Left ventricle myocardium inferior (tissue), 1 donor: ENCODE measurements at regions not wholly inside any gene's neighbourhood (a gene's known extent, or its start where the extent isn't known, plus 50 kb on each side); places are given as distances from the start of the nearest gene placed in this dataset.

Experiments used
- DNase-seq: peaks from one replicate; pipeline ENCODE4 v3.0.0-alpha.2; 2020
- H3K27ac ChIP-seq: fragments of 200-600 bp; replicated peaks from 2 replicates; pipeline ENCODE4 v1.8.0; 2021
- H3K27me3 ChIP-seq: fragments of 200-600 bp; 2 replicates; pipeline ENCODE4 v1.8.0; 2021; ENCODE audit warnings: low read depth
- H3K36me3 ChIP-seq: fragments of 200-600 bp; 2 replicates; pipeline ENCODE4 v1.8.0; 2021
- H3K4me1 ChIP-seq: fragments of 200-600 bp; 2 replicates; pipeline ENCODE4 v1.8.0; 2021
- H3K4me3 ChIP-seq: fragments of 200-600 bp; 2 replicates; pipeline ENCODE4 v1.8.0; 2021; ENCODE audit warnings: mild to moderate bottlenecking, moderate library complexity
- H3K9me3 ChIP-seq: fragments of 200-600 bp; replicated peaks from 2 replicates; pipeline ENCODE4 v1.8.0; 2021
- intact Hi-C: fragments of 100-400 bp; cut with micrococcal nuclease; formaldehyde crosslinking; loops from one replicate; pipeline ENCODE4 v1.11.0; 2022
- TF ChIP-seq, protein P1 (sequence below): fragments of 200-600 bp; IDR thresholded peaks from 2 replicates; pipeline ENCODE4 v1.8.0; 2021; ENCODE audit warnings: antibody characterized with exemption, mild to moderate bottlenecking, borderline replicate concordance
- donor health status: DM: no; HTN: yes; CAD: no; lungs with severe emphysema.

- H3K4me3 ChIP-seq: no peak overlapping the region
- H3K27ac ChIP-seq: no peak overlapping the region
- H3K9me3 ChIP-seq: peaks cover 27% of the 10 kb centered on the region
- H3K4me1 ChIP-seq: no peaks in the 10 kb centered on the region
- TF ChIP-seq, protein P1, sequence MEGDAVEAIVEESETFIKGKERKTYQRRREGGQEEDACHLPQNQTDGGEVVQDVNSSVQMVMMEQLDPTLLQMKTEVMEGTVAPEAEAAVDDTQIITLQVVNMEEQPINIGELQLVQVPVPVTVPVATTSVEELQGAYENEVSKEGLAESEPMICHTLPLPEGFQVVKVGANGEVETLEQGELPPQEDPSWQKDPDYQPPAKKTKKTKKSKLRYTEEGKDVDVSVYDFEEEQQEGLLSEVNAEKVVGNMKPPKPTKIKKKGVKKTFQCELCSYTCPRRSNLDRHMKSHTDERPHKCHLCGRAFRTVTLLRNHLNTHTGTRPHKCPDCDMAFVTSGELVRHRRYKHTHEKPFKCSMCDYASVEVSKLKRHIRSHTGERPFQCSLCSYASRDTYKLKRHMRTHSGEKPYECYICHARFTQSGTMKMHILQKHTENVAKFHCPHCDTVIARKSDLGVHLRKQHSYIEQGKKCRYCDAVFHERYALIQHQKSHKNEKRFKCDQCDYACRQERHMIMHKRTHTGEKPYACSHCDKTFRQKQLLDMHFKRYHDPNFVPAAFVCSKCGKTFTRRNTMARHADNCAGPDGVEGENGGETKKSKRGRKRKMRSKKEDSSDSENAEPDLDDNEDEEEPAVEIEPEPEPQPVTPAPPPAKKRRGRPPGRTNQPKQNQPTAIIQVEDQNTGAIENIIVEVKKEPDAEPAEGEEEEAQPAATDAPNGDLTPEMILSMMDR: no peak
- H3K27me3 ChIP-seq: peaks cover 7% of the 10 kb centered on the region
- no peak for DNase-seq
- H3K36me3 ChIP-seq: no peaks in the 10 kb centered on the region
- intact Hi-C loops: no loop called here
Observed at GRCh38 chr1:208497866-208498541, 253.8 kb upstream of the PLXNA2 start.

DNA sequence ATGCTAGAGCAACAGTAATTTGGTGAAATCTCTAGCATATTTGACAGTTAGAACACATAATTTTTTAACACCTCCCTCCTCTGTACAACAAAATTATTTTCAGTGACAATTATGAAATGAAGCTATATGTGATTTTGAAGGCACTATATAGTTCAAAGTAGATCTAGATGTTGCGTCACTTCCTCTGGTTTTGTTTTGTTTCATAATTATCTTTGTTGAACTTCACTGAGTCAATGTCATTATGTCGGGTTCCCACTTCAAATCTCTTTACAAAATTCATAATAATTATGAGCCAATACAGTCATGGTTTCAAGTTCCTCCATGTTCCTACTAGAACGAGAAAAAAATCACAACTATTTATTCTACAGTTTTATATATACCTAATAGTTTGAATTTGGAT, 254.8 kb upstream of the PLXNA2 start:
- Histone ChIP-seq H3K4me3 (no peak overlapping the region), H3K27ac (no peak overlapping the region), H3K4me1 (no peaks in the 10 kb centered on the region), H3K27me3 (peaks cover 7% of the 10 kb centered on the region), H3K9me3 (peaks cover 21% of the 10 kb centered on the region), H3K36me3 (no peaks in the 10 kb centered on the region)
- intact Hi-C loops: no loop called here
- no peak for DNase-seq
- TF ChIP-seq, protein P1: no peak

GRCh38 chr1:208499601-208500000, 255.4 kb upstream of the PLXNA2 start:
- Histone ChIP-seq H3K4me1 (no peaks in the 10 kb centered on the region), H3K36me3 (no peaks in the 10 kb centered on the region), H3K27me3 (peaks cover 7% of the 10 kb centered on the region), H3K4me3 (no peak overlapping the region), H3K9me3 (peaks cover 15% of the 10 kb centered on the region), H3K27ac (no peak overlapping the region)
- no peak for DNase-seq
- TF ChIP-seq, protein P1: no peak
- intact Hi-C loops: no loop called here

GRCh38 chr1:208500375-208500774, 256.2 kb upstream of the PLXNA2 start:
- TF ChIP-seq, protein P1: no peak

DNA sequence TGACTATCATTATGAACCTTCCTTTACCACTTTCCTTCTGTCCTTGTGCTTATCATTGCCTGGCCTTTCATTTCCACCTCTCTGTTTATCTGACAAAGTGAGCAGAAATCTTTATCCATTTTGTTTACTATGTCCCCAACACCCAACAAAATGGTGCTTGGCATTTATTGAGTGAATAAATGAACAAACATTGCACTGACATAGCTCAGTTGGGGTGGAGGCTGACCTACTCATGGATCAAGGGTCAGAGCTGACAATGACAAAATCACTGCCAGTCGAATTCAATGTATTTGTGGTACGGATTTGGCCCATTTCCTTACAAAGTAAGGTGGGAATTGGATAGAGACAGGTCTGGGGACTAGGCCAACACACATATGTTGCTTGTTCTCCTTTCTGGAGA, 257.4 kb upstream of the PLXNA2 start:
- Histone ChIP-seq H3K27ac (no peak overlapping the region), H3K4me1 (no peaks in the 10 kb centered on the region), H3K9me3 (no peaks in the 10 kb centered on the region), H3K4me3 (no peak overlapping the region), H3K27me3 (peaks cover 7% of the 10 kb centered on the region), H3K36me3 (no peaks in the 10 kb centered on the region)
- TF ChIP-seq, protein P1: no peak
- intact Hi-C loops: no loop called here
- no peak for DNase-seq

More at GRCh38 chr1:208500375-208500774, 256.2 kb upstream of the PLXNA2 start:
- Histone ChIP-seq H3K4me1 (no peaks in the 10 kb centered on the region), H3K36me3 (no peaks in the 10 kb centered on the region), H3K27me3 (peaks cover 7% of the 10 kb centered on the region), H3K27ac (no peak overlapping the region), H3K4me3 (no peak overlapping the region), H3K9me3 (peaks cover 11% of the 10 kb centered on the region)
- no peak for DNase-seq
- intact Hi-C loops: no loop called here
